ENCODE measurements at regions not wholly inside any gene's neighbourhood (a gene's known extent, or its start where the extent isn't known, plus 50 kb on each side); places are given as distances from the start of the nearest gene placed in this dataset.

- H3K9me3 Mint-ChIP-seq: no peaks in the 10 kb centered on the region
- no peaks in the 10 kb centered on the region for H3K36me3 Mint-ChIP-seq
- no peak overlapping the region for H3K27ac Mint-ChIP-seq
- no peak overlapping the region for H3K4me3 Mint-ChIP-seq
- H3K4me1 Mint-ChIP-seq: no peaks in the 10 kb centered on the region
- no peaks in the 10 kb centered on the region for H3K27me3 Mint-ChIP-seq
Observed at GRCh38 chr2:58971511-58972360, 730.6 kb upstream of the FANCL start.

- Mint-ChIP-seq H3K9me3 (no peaks in the 10 kb centered on the region), H3K36me3 (no peaks in the 10 kb centered on the region), H3K27ac (no peak overlapping the region), H3K27me3 (no peaks in the 10 kb centered on the region), H3K4me1 (no peaks in the 10 kb centered on the region), H3K4me3 (no peak overlapping the region)
Observed at GRCh38 chr2:58970365-58970764, 729.2 kb upstream of the FANCL start.

GRCh38 chr2:58968885-58969284, 727.8 kb upstream of the FANCL start:
- Mint-ChIP-seq H3K36me3 (no peaks in the 10 kb centered on the region), H3K27me3 (no peaks in the 10 kb centered on the region), H3K9me3 (no peaks in the 10 kb centered on the region), H3K27ac (no peak overlapping the region), H3K4me3 (no peak overlapping the region), H3K4me1 (no peaks in the 10 kb centered on the region)

- Mint-ChIP-seq H3K4me3 (no peak overlapping the region), H3K9me3 (no peaks in the 10 kb centered on the region), H3K36me3 (no peaks in the 10 kb centered on the region), H3K27ac (no peak overlapping the region), H3K27me3 (no peaks in the 10 kb centered on the region), H3K4me1 (no peaks in the 10 kb centered on the region)
Observed at GRCh38 chr2:58967736-58968135, 726.6 kb upstream of the FANCL start.

GRCh38 chr2:58965602-58966001, 724.5 kb upstream of the FANCL start:
- no peaks in the 10 kb centered on the region for H3K9me3 Mint-ChIP-seq
- no peaks in the 10 kb centered on the region for H3K27me3 Mint-ChIP-seq
- no peaks in the 10 kb centered on the region for H3K4me1 Mint-ChIP-seq
- H3K27ac Mint-ChIP-seq: no peak overlapping the region
- H3K4me3 Mint-ChIP-seq: no peak overlapping the region
- no peaks in the 10 kb centered on the region for H3K36me3 Mint-ChIP-seq

- H3K27me3 Mint-ChIP-seq: no peaks in the 10 kb centered on the region
Observed at GRCh38 chr2:58959996-58960395, 718.9 kb upstream of the FANCL start.

GRCh38 chr2:58957188-58957840, 716.2 kb upstream of the FANCL start:
- H3K36me3 Mint-ChIP-seq: no peaks in the 10 kb centered on the region
- H3K27me3 Mint-ChIP-seq: no peaks in the 10 kb centered on the region
- H3K27ac Mint-ChIP-seq: no peak overlapping the region
- no peaks in the 10 kb centered on the region for H3K9me3 Mint-ChIP-seq
- no peak overlapping the region for H3K4me3 Mint-ChIP-seq
- H3K4me1 Mint-ChIP-seq: no peaks in the 10 kb centered on the region

More at GRCh38 chr2:58959996-58960395, 718.9 kb upstream of the FANCL start:
- Mint-ChIP-seq H3K4me3 (no peak overlapping the region), H3K4me1 (no peaks in the 10 kb centered on the region), H3K27ac (no peak overlapping the region), H3K36me3 (no peaks in the 10 kb centered on the region), H3K9me3 (no peaks in the 10 kb centered on the region)

GRCh38 chr2:58954880-58955385, 713.8 kb upstream of the FANCL start:
- Mint-ChIP-seq H3K9me3 (no peaks in the 10 kb centered on the region), H3K27ac (no peak overlapping the region), H3K36me3 (no peaks in the 10 kb centered on the region), H3K4me1 (no peaks in the 10 kb centered on the region), H3K27me3 (no peaks in the 10 kb centered on the region), H3K4me3 (no peak overlapping the region)

- H3K27me3 Mint-ChIP-seq: no peaks in the 10 kb centered on the region
- H3K36me3 Mint-ChIP-seq: no peaks in the 10 kb centered on the region
- H3K4me3 Mint-ChIP-seq: no peak overlapping the region
- H3K9me3 Mint-ChIP-seq: no peaks in the 10 kb centered on the region
- H3K27ac Mint-ChIP-seq: no peak overlapping the region
- no peaks in the 10 kb centered on the region for H3K4me1 Mint-ChIP-seq
Observed at GRCh38 chr2:58951722-58952121, 710.6 kb upstream of the FANCL start.

- H3K4me1 Mint-ChIP-seq: no peaks in the 10 kb centered on the region
- H3K36me3 Mint-ChIP-seq: no peaks in the 10 kb centered on the region
- H3K9me3 Mint-ChIP-seq: no peaks in the 10 kb centered on the region
- no peak overlapping the region for H3K4me3 Mint-ChIP-seq
- H3K27ac Mint-ChIP-seq: no peak overlapping the region
- no peaks in the 10 kb centered on the region for H3K27me3 Mint-ChIP-seq
Observed at GRCh38 chr2:58950795-58951462, 709.8 kb upstream of the FANCL start.

GRCh38 chr2:58939388-58939787, 698.3 kb upstream of the FANCL start:
- Mint-ChIP-seq H3K4me3 (no peak overlapping the region), H3K9me3 (peaks cover 5% of the 10 kb centered on the region), H3K27ac (no peak overlapping the region), H3K36me3 (no peaks in the 10 kb centered on the region), H3K27me3 (no peaks in the 10 kb centered on the region), H3K4me1 (no peaks in the 10 kb centered on the region)

GRCh38 chr2:58938988-58939387, 697.9 kb upstream of the FANCL start:
- Mint-ChIP-seq H3K36me3 (no peaks in the 10 kb centered on the region), H3K27ac (no peak overlapping the region), H3K4me1 (no peaks in the 10 kb centered on the region), H3K9me3 (peaks cover 5% of the 10 kb centered on the region), H3K4me3 (no peak overlapping the region), H3K27me3 (no peaks in the 10 kb centered on the region)

- no peak overlapping the region for H3K4me3 Mint-ChIP-seq
- no peaks in the 10 kb centered on the region for H3K4me1 Mint-ChIP-seq
- no peaks in the 10 kb centered on the region for H3K9me3 Mint-ChIP-seq
- H3K27ac Mint-ChIP-seq: no peak overlapping the region
- no peaks in the 10 kb centered on the region for H3K27me3 Mint-ChIP-seq
- no peaks in the 10 kb centered on the region for H3K36me3 Mint-ChIP-seq
Observed at GRCh38 chr2:58932801-58933200, 691.7 kb upstream of the FANCL start.

- Mint-ChIP-seq H3K9me3 (no peaks in the 10 kb centered on the region), H3K4me1 (no peaks in the 10 kb centered on the region), H3K27ac (no peak overlapping the region), H3K4me3 (no peak overlapping the region), H3K36me3 (no peaks in the 10 kb centered on the region), H3K27me3 (no peaks in the 10 kb centered on the region)
Observed at GRCh38 chr2:58930537-58930936, 689.4 kb upstream of the FANCL start.

GRCh38 chr2:58928973-58929372, 687.8 kb upstream of the FANCL start:
- Mint-ChIP-seq H3K4me1 (no peaks in the 10 kb centered on the region), H3K36me3 (no peaks in the 10 kb centered on the region), H3K27me3 (no peaks in the 10 kb centered on the region)

GRCh38 chr2:58928391-58928790, 687.3 kb upstream of the FANCL start:
- no peaks in the 10 kb centered on the region for H3K27me3 Mint-ChIP-seq
- H3K9me3 Mint-ChIP-seq: no peaks in the 10 kb centered on the region
- H3K27ac Mint-ChIP-seq: no peak overlapping the region
- no peaks in the 10 kb centered on the region for H3K4me1 Mint-ChIP-seq
- H3K36me3 Mint-ChIP-seq: no peaks in the 10 kb centered on the region
- no peak overlapping the region for H3K4me3 Mint-ChIP-seq

More at GRCh38 chr2:58928973-58929372, 687.8 kb upstream of the FANCL start:
- Mint-ChIP-seq H3K4me3 (no peak overlapping the region), H3K27ac (no peak overlapping the region), H3K9me3 (no peaks in the 10 kb centered on the region)
